DND-41 (cell line): ENCODE measurements at regions not wholly inside any gene's neighbourhood (a gene's known extent, or its start where the extent isn't known, plus 50 kb on each side); places are given as distances from the start of the nearest gene placed in this dataset.

ENCODE experiments used
- CTCF ChIP-seq: IDR thresholded peaks from 2 replicates; pipeline ENCODE4 v1.5.1; 2012; ENCODE audit warnings: borderline replicate concordance, low read length, moderate library complexity, mild to moderate bottlenecking; ENCODE audit not compliant: poor library complexity, severe bottlenecking; ENCODE audit errors: extremely low read depth
- EZH2 ChIP-seq: IDR thresholded peaks from 3 replicates; pipeline ENCODE4 v1.6.1; 2012; ENCODE audit warnings: borderline replicate concordance, low read depth, mild to moderate bottlenecking, moderate library complexity, low read length, inconsistent platforms; ENCODE audit not compliant: severe bottlenecking

- TF ChIP-seq CTCF (no peak), EZH2 (no peak)
These were observed 185.1 kb downstream of the NRP2 start for GRCh38 chr2:205867371-205867770.
